ENCODE measurements at regions not wholly inside any gene's neighbourhood (a gene's known extent, or its start where the extent isn't known, plus 50 kb on each side); places are given as distances from the start of the nearest gene placed in this dataset.

DNA sequence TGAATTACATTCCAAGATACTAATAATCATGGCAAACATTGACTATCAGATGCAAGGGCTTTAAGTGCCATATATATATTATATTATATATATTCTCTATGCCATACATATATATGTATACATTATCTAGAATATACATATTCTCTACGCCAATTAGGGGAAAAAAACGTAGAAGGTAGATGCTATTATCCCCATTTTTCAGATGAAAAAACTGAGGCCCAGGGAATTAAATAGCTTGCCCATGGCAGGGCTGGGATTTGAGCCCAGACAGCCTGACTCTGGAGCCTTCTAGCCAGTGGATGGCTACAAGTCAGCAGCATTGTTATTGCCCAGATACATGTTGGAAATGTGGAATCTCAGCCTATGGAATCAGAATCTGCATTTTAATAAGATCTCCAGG, 116.0 kb upstream of the BTG1 start:
- TF ChIP-seq, protein P1, sequence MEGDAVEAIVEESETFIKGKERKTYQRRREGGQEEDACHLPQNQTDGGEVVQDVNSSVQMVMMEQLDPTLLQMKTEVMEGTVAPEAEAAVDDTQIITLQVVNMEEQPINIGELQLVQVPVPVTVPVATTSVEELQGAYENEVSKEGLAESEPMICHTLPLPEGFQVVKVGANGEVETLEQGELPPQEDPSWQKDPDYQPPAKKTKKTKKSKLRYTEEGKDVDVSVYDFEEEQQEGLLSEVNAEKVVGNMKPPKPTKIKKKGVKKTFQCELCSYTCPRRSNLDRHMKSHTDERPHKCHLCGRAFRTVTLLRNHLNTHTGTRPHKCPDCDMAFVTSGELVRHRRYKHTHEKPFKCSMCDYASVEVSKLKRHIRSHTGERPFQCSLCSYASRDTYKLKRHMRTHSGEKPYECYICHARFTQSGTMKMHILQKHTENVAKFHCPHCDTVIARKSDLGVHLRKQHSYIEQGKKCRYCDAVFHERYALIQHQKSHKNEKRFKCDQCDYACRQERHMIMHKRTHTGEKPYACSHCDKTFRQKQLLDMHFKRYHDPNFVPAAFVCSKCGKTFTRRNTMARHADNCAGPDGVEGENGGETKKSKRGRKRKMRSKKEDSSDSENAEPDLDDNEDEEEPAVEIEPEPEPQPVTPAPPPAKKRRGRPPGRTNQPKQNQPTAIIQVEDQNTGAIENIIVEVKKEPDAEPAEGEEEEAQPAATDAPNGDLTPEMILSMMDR (IDR thresholded peaks at IDR 0.05; ENCODE audit: insufficient read depth, low read depth, low read length, missing control alignments), result no peak
- DNase-seq (ENCODE audit: low read depth), result no peak
- H3K4me3 ChIP-seq (ENCODE audit: low read length), result no peak overlapping the region

DNA sequence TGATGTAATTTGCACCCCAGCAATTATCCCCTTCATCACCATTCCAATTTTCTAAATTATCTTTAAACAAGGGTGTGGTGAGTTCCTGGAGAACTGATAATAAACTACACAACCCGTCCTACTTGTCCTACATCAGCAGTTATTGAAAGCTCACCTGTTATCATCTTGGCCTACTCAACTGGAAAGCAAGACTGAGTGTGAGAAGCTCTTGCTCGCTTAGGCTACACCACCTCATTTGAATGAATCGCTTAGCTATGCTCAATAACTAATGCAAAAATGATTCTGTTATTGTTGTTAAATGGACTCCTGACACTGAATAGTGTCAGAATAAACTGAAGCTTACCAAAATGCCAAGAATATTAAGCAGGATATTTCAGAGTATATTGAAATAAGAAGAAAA, 115.4 kb upstream of the BTG1 start:
- no peak for DNase-seq (ENCODE audit: low read depth)
- TF ChIP-seq, protein P1 (IDR thresholded peaks at IDR 0.05; ENCODE audit: insufficient read depth, low read depth, low read length, missing control alignments), result no peak

DNA sequence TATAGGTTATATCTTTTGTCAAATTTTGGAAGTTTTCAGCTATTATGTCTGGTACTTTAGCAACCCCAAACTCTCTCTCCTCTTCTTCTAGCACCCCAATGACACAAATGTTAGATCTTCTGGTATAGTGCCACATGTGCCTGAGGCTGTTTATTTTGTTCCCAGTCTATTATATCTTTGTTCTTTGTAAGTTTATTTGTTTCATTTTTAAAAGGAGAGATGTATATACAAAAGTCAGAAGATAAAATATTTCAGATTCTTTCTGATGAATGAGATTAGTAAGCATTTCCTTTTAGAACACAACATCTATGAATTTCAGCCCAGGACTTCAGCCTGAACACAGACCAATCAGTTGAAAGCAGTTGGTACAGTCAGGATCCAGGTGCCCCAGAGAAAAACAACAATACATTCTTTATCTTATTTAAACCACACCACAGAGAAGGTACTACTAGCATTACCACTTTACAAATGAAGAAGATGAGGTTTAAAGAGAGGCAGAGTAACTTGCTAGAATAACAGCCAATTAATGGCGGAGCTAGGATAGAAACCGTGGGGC, 114.1 kb upstream of the BTG1 start:
- H3K4me3 ChIP-seq (ENCODE audit: low read length), result no peak overlapping the region
- TF ChIP-seq, protein P1 (IDR thresholded peaks at IDR 0.05; ENCODE audit: insufficient read depth, low read depth, low read length, missing control alignments), result no peak
- DNase-seq (ENCODE audit: low read depth), result no peak

More for the DNA sequence above, 115.4 kb upstream of the BTG1 start:
- H3K4me3 ChIP-seq (ENCODE audit: low read length), result no peak overlapping the region

DNA sequence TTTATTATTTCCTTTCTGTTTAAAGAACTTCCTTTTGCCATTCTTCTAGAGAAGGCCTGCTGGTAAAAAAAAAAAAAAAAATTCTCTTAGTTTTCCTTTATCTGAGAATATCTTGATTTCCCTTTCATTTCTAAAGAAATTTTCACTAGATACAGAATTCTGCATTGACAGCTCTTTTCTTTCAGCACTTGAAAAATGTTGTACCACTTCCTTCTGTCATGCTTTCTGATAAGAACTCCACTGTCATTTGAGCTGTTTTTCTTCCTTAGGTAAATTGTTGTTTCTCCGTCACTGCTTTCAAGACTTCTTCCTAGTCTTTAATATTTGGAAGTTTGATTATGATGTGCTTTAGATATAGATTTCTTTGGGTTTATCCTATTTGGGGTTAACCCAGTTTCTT, 113.6 kb upstream of the BTG1 start:
- no peak overlapping the region for H3K4me3 ChIP-seq (ENCODE audit: low read length)
- no peak for DNase-seq (ENCODE audit: low read depth)
- TF ChIP-seq, protein P1 (IDR thresholded peaks at IDR 0.05; ENCODE audit: insufficient read depth, low read depth, low read length, missing control alignments), result no peak

DNA sequence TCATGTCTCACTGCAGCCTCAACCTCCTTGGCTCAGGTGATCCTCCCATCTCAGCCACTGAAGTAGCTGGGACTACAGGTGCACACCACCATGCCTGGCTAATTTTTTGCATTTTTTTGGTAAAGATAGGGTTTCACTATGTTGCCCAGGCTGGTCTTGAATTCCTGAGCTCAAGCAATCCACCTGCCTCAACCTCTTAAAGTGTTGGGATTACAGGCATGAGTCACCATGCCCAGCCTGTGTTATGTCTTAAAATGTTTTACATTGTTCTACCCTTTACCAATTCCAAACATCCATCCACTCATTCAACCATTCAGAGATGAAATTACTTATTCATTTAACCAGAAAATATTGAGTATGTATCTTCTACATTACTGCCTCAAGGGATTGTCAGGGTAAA, 111.6 kb upstream of the BTG1 start:
- TF ChIP-seq, protein P1 (IDR thresholded peaks at IDR 0.05; ENCODE audit: insufficient read depth, low read depth, low read length, missing control alignments), result no peak
- DNase-seq (ENCODE audit: low read depth), result no peak
- no peak overlapping the region for H3K4me3 ChIP-seq (ENCODE audit: low read length)

DNA sequence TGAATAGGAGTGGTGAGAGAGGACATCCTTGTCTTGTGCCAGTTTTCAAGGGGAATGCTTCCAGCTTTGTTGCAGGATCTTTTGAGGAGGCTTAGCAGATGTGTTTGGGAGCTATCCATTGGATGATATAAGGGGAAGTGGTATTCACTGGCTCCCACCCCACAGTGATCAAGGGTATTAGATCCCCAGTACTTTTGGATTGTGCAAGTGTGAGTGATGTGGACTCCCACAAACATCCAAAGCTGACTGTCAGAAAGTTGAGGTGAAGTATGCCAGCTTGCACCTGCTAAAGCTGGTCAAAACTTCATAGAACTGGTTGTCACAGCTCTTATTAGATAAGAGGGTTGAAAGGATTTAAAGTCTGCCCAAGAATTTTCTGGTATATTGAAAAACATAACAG, 110.1 kb upstream of the BTG1 start:
- DNase-seq (ENCODE audit: low read depth), result no peak
- no peak overlapping the region for H3K4me3 ChIP-seq (ENCODE audit: low read length)
- TF ChIP-seq, protein P1 (IDR thresholded peaks at IDR 0.05; ENCODE audit: insufficient read depth, low read depth, low read length, missing control alignments), result no peak

DNA sequence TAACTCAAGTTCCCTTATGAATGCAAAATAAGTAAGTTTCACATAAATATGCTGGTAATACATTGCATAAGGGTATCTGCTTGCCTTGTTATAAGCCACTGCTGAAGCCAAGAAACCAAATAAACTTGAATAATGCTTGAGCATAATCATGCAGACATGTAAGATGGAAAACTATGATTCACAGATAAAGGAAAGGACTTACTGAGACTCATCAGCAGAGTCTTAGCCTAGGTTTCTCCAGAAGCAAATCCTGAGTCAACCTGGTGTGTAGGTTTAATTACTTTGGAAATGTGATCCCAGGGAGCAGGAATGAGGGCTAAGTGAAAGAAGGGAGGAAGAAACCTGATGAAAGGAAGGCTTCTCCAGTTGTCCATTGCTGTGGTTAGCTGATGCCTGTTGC, 107.7 kb upstream of the BTG1 start:
- no peak overlapping the region for H3K4me3 ChIP-seq (ENCODE audit: low read length)
- TF ChIP-seq, protein P1 (IDR thresholded peaks at IDR 0.05; ENCODE audit: insufficient read depth, low read depth, low read length, missing control alignments), result no peak
- DNase-seq (ENCODE audit: low read depth), result peak; percentile 67
